Large intestine (tissue), 3 donors: ENCODE measurements at regions not wholly inside any gene's neighbourhood (a gene's known extent, or its start where the extent isn't known, plus 50 kb on each side); places are given as distances from the start of the nearest gene placed in this dataset.

Experiments
- DNase-seq, 2 donors: peaks; one replicate each; pipeline versions ENCODE4 v3.0.0 to v3.0.0-alpha.2; 2013
- H3K27ac ChIP-seq: one replicate; pipeline ENCODE4 v1.5.1; 2013; ENCODE audit warnings: low read length
- H3K27me3 ChIP-seq: 2 replicates; pipeline ENCODE4 v1.6.1; 2013; ENCODE audit warnings: low read length; ENCODE audit not compliant: control insufficient read depth, insufficient read depth
- H3K36me3 ChIP-seq: 2 replicates; pipeline ENCODE4 v1.6.1; 2013; ENCODE audit warnings: low read length; ENCODE audit not compliant: control insufficient read depth, insufficient read depth
- H3K4me1 ChIP-seq: one replicate; pipeline ENCODE4 v1.6.1; 2013; ENCODE audit warnings: low read length; ENCODE audit not compliant: control insufficient read depth, insufficient read depth
- H3K4me3 ChIP-seq: one replicate; pipeline ENCODE4 v1.5.1; 2013; ENCODE audit warnings: low read length
- H3K9me3 ChIP-seq: one replicate; pipeline ENCODE4 v1.6.1; 2013; ENCODE audit warnings: mild to moderate bottlenecking, low read depth, low read length, moderate library complexity; ENCODE audit not compliant: control insufficient read depth
- WGBS: methylation state at CpG from one replicate; pipeline ENCODE4 v1.1.5; 2013; ENCODE audit warnings: low lambda C conversion rate; ENCODE audit not compliant: insufficient coverage; 5-methylcytosine and 5-hydroxymethylcytosine counted together

DNA sequence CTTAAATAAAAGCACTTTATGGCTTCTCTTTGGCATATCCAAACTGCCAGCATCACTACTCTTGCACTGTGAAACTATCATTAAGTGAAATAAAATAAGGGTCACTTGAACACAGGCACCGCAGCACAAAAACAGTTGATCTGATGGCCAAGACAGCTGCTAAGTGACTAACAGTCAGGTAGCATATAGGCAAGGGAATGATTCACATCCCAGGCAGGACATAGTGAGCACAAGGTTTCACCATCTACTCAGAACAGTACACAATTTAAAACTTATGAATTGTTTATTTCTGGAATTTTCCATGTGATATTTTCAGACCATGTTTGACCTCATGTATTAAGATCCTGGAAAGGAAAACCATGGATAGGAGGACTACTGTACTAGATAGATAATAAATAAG is 214.2 kb downstream of the MREG start:
- WGBS: no CpG with 5 or more reads among the region's 1 CpG
- Histone ChIP-seq H3K36me3 (no peaks in the 10 kb centered on the region), H3K9me3 (peaks cover 4% of the 10 kb centered on the region), H3K27ac (no peak overlapping the region), H3K4me1 (no peaks in the 10 kb centered on the region), H3K27me3 (no peaks in the 10 kb centered on the region), H3K4me3 (no peak overlapping the region)
- no peak for DNase-seq

DNA sequence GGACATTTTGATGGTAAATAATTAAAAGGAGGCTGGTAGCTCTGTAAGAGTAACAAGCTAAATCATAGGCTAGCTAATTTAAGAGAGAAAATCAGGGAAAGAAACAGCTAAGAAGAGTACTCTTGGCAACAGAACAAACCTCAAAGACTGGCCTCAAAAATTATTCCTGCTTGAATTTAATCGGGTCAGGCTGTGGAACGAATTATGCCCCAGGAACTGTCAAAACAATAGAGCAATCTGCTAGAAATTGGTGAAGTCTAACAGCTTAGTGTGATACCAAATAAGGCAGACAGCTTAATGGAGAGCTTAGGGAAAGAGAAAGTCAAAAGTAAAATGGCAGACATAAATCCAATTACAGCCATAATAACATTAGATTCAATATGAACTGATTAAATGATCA is 215.7 kb downstream of the MREG start:
- Histone ChIP-seq H3K27ac (no peak overlapping the region), H3K36me3 (no peaks in the 10 kb centered on the region), H3K4me1 (no peaks in the 10 kb centered on the region), H3K27me3 (no peaks in the 10 kb centered on the region), H3K4me3 (no peak overlapping the region), H3K9me3 (peaks cover 4% of the 10 kb centered on the region)
- DNase-seq: no peak
- WGBS: 80% methylated on average over 1 of the region's 2 CpGs

DNA sequence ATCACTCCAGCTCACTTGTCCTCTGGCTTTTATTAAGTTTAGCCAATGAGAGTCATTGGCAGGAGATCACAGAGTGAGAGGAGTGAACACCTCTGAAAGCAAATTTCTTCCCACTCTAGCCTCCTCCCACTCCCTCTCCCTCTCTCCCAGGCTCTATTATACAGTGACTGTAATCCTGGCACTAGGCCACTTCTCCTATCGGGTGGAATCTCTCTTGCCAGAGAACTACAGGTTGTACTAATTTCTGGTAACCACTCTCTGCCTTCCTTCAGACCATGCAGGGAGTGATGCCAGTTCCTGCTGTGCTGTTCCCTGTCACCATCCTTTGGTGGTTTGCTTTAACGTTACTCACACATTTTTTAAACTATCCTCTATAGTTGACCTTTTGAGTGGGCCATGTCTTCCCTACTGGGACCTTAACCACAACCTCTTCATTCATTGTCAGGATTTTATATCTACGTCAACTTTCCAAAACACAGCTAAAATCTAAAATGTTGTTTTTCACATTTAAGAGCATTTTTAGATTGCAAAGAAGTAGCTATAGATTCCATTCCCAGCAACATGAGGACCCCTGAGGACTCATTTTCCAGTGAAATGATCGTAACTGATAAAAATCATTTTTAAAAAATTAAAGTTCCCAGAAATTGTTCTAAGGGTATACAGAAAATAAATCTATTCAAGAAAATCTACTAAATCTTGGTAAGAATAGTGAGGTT is 217.1 kb downstream of the MREG start:
- no peak for DNase-seq
- H3K27ac ChIP-seq: no peak overlapping the region
- H3K27me3 ChIP-seq: no peaks in the 10 kb centered on the region
- WGBS: 93% methylated on average over 3 of the region's 4 CpGs
- H3K36me3 ChIP-seq: no peaks in the 10 kb centered on the region
- H3K4me3 ChIP-seq: no peak overlapping the region
- H3K9me3 ChIP-seq: no peaks in the 10 kb centered on the region
- H3K4me1 ChIP-seq: no peaks in the 10 kb centered on the region

DNA sequence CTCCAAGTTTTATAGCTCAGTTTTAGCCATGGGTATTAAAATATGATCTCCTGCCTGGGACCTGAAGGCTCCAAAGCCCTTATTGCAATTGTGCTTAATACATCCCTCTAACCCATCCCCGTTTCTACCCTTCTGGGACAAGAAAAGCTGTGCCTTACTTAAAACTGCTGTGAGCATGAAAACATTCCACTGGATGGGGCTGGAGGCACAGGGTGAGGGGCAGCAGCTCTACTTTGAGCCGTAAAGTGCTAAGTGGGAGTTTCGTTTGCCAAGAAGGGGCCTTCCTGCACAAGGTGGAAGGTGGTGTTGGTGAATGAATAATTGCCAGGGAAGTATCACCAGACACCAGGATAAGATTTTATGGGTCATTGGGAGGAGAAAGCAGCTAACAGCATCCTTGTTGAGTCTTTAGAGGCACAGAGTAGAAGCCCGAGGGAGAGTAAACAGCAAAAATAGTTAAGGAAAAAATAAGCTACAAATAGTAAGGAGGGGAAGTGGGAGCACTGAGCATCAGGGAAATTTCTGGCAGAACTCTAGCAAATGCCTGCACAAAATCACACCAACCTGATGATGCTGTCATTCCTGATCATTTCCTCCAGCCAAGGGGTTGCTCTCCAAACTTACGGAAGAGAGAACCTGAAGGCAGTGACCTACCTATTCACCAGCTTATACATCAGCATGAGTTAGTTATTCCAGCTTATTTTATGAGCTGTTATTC is 218.4 kb downstream of the MREG start:
- DNase-seq: no peak
- Histone ChIP-seq H3K9me3 (no peaks in the 10 kb centered on the region), H3K4me1 (no peaks in the 10 kb centered on the region), H3K27me3 (no peaks in the 10 kb centered on the region), H3K36me3 (no peaks in the 10 kb centered on the region), H3K27ac (no peak overlapping the region), H3K4me3 (no peak overlapping the region)
- WGBS: 71% methylated on average over 1 of the region's 5 CpGs

DNA sequence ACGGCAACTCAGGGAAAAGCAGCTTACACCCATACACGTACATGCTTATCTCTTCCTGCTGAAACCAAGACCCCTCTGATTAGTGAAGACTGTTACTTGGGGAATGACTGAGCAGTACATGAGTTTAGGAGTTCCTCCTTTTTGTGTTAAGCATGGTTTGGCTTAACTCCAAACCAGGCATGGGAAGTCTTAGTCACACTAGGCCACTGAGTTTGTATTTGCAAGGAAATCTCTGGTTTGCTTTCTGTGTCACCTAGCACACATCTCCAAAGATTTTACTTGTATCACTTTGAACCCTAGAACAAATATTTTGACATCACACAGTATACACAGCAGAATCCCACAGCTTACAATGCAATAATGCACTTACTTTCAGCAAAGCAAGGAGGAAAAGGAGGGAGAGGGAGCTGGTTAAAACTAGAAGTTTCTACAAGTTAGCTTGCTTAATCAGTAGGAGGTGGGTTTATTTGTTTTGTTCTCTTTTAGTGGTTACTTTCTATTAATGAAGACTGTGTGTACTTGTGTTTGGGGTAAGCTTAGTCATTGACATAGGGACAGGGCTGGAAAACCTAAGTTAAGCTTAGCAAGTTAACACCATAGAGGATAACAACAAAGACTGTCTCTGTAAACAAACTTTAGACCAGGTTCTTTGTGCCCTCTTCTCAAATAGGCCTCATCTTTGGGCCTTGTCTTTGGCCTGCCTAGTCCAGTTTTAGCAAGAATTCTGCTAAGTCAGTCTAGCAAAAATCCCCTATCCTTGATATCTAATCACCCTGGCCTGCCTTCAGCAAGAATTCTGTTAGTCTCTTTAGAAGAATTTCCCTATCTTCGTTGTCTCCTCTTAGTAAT is 219.4 kb downstream of the MREG start:
- 60% methylated on average over 1 of the region's 3 CpGs for WGBS
- H3K4me1 ChIP-seq: no peaks in the 10 kb centered on the region
- H3K9me3 ChIP-seq: no peaks in the 10 kb centered on the region
- no peak for DNase-seq
- H3K27ac ChIP-seq: no peak overlapping the region
- H3K36me3 ChIP-seq: no peaks in the 10 kb centered on the region
- no peaks in the 10 kb centered on the region for H3K27me3 ChIP-seq
- no peak overlapping the region for H3K4me3 ChIP-seq

DNA sequence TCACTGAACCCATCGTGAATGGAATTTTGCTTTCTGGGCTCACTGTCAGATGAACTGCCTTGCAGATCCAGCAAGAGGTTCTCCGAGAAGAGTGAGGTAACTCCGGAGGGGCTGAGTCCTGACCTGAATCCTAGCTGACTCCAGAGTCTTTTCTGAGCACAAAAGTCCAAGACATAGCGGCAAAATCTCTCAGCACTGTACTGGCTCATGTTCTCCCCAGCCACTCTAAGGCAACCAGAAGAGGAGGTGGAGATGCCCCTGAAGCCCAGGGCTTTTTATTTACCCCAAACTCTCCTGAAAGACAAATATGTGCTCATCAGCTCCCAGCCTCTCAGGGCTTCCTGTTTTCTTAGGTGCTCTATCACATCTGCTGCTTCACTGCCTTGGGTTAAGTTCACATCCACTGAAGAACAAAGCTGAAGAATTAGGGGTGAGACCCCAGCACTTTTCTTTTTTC is 221.8 kb downstream of the MREG start:
- WGBS: no CpG with 5 or more reads among the region's 4 CpGs
- no peak for DNase-seq
- peaks cover 2% of the 10 kb centered on the region for H3K4me1 ChIP-seq
- H3K27me3 ChIP-seq: no peaks in the 10 kb centered on the region
- no peaks in the 10 kb centered on the region for H3K9me3 ChIP-seq
- no peaks in the 10 kb centered on the region for H3K36me3 ChIP-seq
- no peak overlapping the region for H3K4me3 ChIP-seq
- no peak overlapping the region for H3K27ac ChIP-seq

DNA sequence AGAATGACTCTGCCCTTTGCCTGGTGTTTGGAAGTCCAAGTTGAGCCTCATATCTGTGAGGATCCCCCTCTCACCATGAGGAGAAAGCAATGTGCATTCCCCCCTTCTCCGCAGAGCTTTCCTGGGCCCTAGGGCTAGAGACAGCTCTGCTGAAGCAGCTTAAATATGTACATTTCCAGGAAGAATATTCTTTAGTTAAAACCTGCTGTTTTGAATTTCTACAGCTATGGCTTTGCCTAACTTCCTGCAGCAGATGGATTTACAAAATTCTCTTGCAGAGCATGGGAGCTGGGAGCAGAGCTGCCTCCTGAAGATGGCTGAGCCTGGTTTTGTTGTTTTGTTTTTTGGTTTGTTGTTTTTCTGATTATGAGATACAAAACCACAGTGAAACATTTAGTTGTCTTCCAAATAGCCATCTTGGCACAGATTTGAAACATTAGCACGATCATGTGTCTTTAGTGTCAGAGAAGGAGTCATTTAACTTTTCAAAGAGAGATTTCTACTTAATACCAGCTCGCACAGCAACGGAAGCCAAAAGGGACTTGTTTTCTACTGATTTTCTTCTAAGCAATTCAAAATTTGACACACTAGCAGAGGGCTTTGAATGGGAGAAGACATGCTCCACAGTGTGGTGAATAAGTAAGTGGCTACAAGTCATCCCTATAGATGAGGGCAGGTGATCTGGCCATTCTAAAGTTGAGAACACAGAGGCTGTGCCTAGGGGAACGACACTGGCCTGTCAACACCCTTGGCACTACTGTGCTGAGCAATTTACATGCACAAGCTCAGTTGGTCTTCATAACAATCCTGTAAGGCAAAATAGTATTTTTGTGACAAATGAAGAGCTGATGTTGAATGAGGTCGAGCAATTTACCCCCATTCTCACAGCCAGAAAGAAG is 222.6 kb downstream of the MREG start:
- H3K9me3 ChIP-seq: no peaks in the 10 kb centered on the region
- DNase-seq: no peak
- H3K4me1 ChIP-seq: peaks cover 2% of the 10 kb centered on the region
- H3K27ac ChIP-seq: no peak overlapping the region
- WGBS: 88% methylated on average over 1 of the region's 6 CpGs
- H3K27me3 ChIP-seq: no peaks in the 10 kb centered on the region
- no peaks in the 10 kb centered on the region for H3K36me3 ChIP-seq
- no peak overlapping the region for H3K4me3 ChIP-seq

DNA sequence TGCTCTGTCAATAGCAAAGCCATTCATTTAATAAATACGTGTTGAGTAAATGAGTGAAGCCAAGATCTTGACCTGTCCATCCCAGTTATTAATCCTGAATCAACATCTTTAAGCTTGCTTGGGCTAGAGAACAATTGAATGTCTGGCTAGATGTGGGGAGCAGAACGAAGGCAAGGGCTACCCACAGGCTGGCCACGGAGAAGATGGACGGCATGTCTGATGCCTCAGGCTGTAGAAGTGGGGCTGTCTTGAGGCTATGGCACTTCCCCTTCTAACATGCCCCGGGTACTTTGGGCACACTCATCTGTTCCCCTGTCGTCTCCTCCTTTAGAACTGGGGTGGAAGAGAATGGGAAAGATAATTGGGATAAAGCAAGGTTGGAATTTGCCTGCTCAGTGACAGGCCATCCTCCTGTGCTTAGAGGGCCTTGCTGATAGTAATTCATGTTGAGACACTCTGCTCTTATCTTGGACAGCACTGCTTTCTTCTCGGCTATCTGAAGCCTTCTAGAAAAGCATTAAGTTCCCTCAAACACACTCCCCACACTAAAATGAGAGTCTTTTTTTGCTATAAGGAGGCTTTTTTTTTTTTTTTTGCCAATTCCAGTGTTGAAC is 225.7 kb downstream of the MREG start:
- Histone ChIP-seq H3K4me1 (peaks cover 2% of the 10 kb centered on the region), H3K9me3 (no peaks in the 10 kb centered on the region), H3K27me3 (no peaks in the 10 kb centered on the region), H3K27ac (no peak overlapping the region), H3K4me3 (no peak overlapping the region), H3K36me3 (no peaks in the 10 kb centered on the region)
- no peak for DNase-seq
- WGBS: 83% methylated on average over 1 of the region's 7 CpGs

DNA sequence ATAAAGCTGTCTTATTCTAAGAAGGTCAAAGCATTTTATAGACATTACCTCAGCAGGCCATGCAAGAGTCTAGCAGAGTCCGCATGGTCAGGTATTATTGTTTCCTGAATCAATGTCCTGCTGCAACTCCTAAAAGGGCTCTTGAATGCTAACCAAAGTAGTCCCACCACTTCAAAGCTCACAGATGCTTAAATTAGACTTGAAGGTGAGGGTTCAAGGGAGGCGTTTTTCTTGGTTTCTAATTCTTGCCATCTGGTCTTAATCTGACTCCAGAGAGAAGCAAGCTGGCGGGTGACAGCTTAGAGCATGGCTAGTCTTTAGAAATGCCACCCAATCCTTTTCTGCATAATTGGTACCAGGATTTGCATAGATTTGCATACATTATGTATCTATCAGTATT is 226.3 kb downstream of the MREG start:
- no peak for DNase-seq
- Histone ChIP-seq H3K27ac (no peak overlapping the region), H3K27me3 (no peaks in the 10 kb centered on the region), H3K4me3 (no peak overlapping the region), H3K36me3 (no peaks in the 10 kb centered on the region), H3K9me3 (no peaks in the 10 kb centered on the region), H3K4me1 (peaks cover 2% of the 10 kb centered on the region)
- WGBS: no CpG with 5 or more reads among the region's 3 CpGs
